ENCODE measurements at regions not wholly inside any gene's neighbourhood (a gene's known extent, or its start where the extent isn't known, plus 50 kb on each side); places are given as distances from the start of the nearest gene placed in this dataset.

DNA sequence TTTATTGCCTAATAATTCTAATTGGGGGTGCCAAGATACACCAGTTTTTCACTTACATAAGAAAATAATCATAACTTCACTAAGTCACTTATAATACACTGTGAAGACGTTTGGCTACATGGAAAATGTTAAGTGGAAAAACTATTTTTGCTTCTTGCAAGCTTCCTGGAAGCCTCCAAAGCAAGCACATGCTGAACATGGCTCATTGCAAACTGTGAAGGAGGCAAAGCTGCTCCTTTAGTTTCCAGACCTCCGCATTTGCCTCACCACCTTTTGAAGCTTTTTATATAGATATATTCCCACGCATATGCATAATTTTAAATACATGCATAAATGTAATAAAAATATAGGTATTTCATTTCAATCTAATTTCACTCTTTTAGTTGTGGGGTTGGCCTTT, 285.6 kb upstream of the PRDM9 start:
- TF ChIP-seq, protein P1, sequence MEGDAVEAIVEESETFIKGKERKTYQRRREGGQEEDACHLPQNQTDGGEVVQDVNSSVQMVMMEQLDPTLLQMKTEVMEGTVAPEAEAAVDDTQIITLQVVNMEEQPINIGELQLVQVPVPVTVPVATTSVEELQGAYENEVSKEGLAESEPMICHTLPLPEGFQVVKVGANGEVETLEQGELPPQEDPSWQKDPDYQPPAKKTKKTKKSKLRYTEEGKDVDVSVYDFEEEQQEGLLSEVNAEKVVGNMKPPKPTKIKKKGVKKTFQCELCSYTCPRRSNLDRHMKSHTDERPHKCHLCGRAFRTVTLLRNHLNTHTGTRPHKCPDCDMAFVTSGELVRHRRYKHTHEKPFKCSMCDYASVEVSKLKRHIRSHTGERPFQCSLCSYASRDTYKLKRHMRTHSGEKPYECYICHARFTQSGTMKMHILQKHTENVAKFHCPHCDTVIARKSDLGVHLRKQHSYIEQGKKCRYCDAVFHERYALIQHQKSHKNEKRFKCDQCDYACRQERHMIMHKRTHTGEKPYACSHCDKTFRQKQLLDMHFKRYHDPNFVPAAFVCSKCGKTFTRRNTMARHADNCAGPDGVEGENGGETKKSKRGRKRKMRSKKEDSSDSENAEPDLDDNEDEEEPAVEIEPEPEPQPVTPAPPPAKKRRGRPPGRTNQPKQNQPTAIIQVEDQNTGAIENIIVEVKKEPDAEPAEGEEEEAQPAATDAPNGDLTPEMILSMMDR (IDR thresholded peaks at IDR 0.05; ENCODE audit: extremely low read depth, missing control alignments), result no peak
- no peak for DNase-seq (ENCODE audit: low spot score)

DNA sequence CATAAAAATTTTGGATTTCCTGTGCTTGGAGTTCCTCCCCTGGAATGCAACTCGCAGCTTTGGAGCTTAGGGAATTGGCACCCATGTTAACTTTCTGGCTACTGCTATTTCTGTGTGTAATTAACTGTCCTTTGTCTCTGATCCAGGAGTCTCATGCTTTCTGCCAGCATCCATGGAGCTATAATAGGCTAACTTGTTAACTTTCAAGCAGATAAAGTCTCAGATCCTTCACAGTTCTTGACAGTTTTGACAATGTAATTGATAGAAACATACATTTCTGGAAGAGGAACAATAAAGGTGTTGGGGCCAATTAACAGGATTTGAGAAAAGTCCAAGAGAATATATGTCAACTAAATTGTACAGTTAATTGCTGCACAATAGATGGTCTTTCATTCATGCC, 290.2 kb upstream of the PRDM9 start:
- no peak for DNase-seq (ENCODE audit: low spot score)
- TF ChIP-seq, protein P1 (IDR thresholded peaks at IDR 0.05; ENCODE audit: extremely low read depth, missing control alignments), result no peak

DNA sequence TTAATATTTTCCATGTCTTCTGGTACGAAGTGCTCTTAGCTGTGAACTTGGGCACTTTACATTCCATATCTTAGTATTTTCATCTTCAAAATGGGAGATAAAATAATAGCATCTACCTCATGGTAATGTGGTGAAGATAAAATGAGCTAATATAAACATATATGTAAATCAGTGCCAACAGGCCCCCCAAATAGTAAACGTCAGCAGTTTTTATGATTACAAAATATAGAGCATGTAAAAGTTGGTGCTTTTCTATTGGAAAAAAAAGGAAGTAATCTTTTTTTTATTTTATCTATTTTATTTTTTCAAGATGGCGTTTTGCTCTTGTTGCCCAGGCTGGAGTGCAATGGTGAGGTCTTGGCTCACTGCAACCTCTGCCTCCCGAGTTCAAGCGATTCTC, 291.1 kb upstream of the PRDM9 start:
- no peak for DNase-seq (ENCODE audit: low spot score)
- TF ChIP-seq, protein P1 (IDR thresholded peaks at IDR 0.05; ENCODE audit: extremely low read depth, missing control alignments), result no peak

DNA sequence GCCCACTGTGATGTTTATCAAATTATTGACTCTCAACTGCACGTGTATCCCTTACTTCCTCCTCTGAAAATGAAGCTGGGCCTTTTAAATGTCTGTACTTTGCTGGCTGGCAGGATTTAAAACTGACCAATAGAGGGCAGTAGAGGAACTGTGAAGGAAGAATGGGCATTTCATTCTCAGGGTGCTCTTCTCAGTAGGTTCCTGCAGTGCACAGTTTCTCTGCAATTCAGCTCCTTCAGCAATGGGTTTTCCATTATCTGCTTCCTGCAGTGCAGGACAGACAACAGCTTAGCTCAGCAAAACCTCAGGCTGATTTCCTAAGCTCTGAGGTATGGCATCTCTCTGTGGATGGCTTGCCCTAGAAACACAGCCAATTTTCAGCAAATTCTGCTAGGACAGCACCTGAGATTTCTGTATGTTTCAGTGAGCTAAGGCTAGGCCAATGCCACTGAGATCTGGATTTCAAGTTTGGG, 298.4 kb upstream of the PRDM9 start:
- peak; percentile 40 for DNase-seq (ENCODE audit: low spot score)
- TF ChIP-seq, protein P1 (IDR thresholded peaks at IDR 0.05; ENCODE audit: extremely low read depth, missing control alignments), result peak; percentile 55

DNA sequence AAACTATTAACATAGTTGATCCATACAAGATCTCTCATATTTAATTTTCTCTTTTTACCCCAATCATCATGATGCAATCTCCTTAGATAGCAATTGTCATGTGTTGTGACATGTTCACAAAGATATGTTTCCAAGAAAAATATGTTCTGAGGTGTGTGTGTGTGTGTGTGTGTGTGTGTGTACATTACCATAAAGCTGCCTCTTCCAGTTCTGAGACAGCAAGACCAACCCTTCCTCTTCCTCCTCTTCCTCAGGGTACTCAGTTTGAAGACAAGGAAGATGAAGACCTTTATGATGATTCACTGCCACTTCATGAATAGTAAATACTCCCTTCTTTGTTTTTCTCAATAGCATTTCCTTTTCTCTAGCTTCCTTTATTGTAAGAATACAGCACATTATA, 303.3 kb upstream of the PRDM9 start:
- TF ChIP-seq, protein P1 (IDR thresholded peaks at IDR 0.05; ENCODE audit: extremely low read depth, missing control alignments), result no peak
- DNase-seq (ENCODE audit: low spot score), result no peak

DNA sequence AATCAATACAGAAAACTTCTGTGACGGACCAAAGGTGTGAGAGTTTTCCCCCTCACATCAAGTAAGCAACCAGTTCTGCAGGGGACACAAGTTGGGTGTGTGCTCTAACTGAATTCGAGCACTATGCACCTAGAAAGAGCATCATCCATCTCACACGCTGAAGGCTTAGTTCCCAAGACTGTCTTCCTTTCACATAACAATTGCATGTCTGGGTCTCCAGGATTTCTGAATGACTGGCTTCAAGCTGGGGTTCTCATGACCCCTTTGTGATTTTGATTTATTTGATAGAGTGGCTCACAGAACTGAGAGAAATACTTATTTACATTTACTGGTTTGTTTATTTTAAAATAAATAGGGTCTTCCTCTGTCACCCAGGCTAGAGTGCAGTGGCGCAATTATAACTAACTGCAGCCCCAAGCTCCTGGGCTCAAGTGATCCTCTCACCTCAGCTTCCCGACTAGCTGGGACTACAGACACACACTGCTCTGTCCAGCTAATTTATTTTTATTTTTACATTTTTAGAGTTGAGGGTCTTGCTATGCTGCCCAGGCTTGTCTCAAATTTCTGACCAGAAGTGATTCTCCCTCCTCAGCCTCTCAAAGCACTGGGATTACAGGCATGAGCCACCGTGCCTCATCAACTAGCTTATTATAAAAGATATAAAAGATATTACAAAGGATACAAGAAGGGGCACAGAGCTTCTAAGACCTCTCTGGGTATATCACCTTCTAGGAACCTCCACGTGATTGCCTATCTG, 316.7 kb upstream of the CDH12 start:
- TF ChIP-seq, protein P1 (IDR thresholded peaks at IDR 0.05; ENCODE audit: extremely low read depth, missing control alignments), result no peak
- no peak for DNase-seq (ENCODE audit: low spot score)

DNA sequence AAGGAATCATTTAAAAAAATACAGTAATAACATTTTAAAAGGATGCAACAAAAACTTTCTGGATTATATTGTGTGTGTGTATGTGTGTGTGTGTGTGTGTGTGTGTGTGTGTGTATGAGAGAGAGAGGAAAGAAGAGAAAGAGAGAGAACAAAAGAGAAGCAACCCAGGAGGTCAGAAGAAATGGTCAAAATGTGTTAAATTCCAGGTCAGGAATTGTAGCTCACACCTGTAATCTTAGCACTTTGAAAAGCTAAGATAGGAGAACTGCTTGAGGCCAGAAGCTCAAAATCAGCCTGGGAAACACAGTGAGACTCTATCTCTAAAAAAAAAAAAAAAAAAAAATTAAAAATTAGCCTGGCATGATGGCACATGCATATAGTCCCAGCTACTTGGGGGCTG, 311.8 kb upstream of the CDH12 start:
- TF ChIP-seq, protein P1 (IDR thresholded peaks at IDR 0.05; ENCODE audit: extremely low read depth, missing control alignments), result no peak
- no peak for DNase-seq (ENCODE audit: low spot score)

Data from GM20000 (cell line).